ENCODE measurements at regions not wholly inside any gene's neighbourhood (a gene's known extent, or its start where the extent isn't known, plus 50 kb on each side); places are given as distances from the start of the nearest gene placed in this dataset.
"Not testable (repeated sequence)": the region's sequence is repeated elsewhere in the genome, so short reads cannot be mapped to it uniquely, and the experiment has no call there.

DNA sequence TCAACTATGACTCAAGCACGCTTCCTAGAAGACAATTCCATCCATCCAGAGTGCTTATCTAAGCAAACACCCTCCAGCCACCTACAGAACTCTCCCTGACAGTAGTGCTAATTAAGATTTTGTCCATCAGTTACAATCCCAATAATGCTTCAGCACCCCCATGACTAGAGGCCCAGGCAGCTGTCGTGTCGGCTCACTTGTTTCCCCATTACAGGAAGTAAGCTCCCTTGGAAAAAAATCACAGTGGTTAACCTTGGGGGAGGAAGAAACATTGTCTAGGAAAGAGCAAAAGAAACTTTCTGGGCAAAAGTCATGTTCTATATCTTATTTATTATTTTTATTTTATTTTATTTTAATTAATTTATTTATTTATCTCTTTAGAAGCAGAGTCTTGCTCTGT is 108.8 kb upstream of the LPAR1 start:
- DNase-seq, result no peak

DNA sequence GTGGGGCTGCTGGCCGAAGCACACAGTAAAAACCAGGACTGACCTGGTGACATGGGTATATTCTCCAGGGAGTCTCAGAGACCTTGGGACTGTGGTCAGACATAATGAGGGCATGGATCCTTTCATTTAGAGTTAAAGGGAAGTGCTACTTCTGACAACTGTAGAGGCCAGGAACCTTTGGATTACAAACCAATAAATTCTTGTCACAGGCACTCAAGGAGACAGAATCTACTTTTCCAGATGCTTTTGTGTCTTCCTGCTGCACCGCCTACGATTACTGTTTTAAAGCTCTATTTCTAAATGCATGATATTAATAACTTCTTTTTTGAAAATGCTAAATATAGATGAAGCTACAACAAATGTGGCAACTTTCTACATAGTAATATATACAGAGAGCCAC is 106.5 kb upstream of the LPAR1 start:
- no peak for DNase-seq

- DNase-seq, result no peak
These were observed 97.9 kb upstream of the LPAR1 start for GRCh38 chr9:111136180-111136579.

DNA sequence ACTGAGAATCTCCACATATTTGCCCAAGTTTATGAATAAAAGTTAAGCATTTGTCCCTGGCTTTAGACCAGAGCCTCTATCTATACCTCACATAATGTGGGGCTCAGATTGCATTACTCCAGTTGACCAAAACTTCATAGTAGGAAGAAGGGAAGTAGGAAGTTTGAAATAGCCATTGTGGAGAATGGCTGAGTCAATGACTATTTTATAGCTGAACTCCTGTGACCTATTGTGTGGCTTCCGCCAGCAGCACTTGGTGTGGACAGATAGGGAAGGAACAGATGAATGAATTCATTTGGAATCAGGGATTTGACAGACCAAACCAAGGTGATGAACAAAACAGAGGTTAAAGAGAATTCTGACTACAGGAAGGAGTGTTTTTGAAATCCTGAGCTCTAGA is 92.9 kb upstream of the LPAR1 start:
- DNase-seq, result no peak

DNA sequence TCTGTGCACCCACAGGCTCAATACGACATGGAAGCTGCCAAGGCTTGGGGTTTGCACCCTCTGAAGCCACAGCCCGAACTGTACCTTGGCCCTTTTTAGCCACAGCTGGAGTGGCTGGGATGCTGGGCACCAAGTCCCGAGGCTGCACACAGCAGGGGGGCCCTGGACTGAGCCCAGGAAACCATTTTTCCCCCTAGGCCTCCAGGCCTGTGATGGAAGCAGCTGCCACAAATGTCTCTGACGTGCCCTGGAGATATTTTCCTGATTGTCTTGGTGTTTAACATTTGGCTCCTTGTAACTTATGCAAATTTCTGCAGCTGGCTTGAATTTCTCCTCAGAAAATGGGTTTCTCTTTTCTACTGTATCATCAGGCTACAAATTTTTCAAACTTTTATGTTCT is 82.3 kb upstream of the LPAR1 start:
- DNase-seq, result no peak

GRCh38 chr9:111118256-111118948 is 80.1 kb upstream of the LPAR1 start:
- DNase-seq, result peak; percentile 28

DNA sequence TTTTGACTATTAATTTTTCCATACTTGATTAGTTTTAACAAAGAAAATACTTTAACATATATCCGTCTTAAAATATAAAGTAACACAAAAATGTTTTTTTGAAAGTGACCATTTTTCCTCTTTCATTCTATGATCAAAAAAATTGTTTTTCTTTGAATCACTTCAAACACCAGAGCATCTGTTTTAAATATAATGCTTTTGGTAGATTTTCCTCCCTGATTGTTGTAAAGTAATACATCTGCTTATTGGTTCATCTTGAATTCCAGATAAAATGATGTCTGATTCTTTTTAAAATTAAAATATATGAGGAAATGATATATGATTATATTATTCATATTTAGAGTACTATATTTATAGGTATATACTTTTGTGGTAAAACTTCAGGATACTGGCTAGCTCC is 76.2 kb upstream of the LPAR1 start:
- no peak for DNase-seq

DNA sequence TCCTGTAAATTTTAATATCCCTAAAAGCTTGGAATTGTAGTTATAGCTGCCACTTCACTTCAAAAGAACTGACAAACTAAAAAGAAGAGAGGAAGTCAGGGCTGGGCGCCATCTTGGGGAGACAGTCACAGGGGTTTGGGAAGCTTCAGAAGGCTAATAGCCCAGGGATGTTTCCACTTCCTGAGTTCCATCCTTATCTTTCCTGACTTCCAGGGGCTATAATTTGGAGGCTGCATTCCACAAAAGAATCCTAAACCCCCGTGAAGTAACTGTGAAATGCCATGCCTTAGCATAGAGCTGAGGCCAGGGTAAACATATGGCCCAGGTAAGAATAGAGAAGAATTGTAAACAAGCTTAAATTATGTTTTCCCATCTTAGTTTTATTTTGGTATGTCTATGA is 75.4 kb upstream of the LPAR1 start:
- DNase-seq, result no peak

DNA sequence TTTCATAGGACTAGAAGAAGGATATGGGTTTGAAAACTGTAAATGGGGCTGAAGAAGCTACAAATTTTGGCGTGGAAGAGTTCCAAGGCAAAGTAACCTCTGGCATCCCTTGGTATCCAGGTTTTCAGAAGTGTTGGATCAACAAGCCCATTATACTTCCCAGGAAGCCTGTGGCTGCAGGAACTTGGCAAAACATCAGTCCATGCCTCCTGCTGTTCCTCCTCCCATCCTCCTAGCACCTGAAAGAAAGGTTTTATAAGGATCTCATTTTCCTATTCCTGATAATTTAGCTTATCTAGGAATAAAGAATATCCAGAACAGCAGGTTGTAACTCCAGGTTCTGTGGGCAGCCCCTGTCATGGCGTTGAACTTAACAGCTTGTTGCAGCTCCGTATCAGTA is 72.5 kb upstream of the LPAR1 start:
- no peak for DNase-seq

DNA sequence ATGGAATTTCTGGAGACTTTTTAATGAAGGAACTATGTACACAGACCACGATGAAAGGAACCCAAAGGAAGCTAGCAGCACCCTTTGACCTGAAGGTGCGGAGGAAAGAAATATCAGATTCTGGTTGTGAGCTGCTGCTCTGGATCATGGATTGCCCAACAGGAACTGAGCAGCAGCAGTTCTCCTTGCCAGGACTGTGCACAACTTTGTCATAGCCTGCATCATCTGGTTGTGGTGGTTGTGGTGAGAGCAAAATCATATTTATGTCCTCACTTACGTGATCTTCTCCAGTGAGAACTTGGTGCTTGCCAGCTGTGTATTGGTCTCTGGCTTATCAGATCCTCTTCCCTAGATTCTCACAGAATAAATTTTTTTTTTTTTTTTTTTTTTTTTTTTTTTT is 70.7 kb upstream of the LPAR1 start:
- no peak for DNase-seq

DNA sequence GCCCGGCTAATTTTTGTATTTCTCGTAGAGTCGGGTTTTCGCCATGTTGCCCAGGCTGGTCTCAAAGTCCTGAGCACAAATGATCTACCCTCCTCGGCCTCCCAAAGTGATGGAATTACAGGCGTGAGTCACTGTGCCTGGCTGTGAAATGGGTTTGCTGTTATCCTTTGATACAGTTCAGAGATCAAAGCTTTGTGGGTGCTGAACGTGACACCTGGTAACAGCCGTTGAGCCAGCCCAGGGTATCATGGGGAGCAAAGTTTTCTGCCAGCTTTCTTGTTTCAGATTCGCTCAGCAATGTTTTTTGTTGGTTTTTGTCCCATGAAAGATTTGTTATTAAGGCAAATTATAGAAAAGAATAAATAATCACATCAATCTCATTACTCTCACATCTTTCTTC is 68.9 kb upstream of the LPAR1 start:
- DNase-seq, result no peak

DNA sequence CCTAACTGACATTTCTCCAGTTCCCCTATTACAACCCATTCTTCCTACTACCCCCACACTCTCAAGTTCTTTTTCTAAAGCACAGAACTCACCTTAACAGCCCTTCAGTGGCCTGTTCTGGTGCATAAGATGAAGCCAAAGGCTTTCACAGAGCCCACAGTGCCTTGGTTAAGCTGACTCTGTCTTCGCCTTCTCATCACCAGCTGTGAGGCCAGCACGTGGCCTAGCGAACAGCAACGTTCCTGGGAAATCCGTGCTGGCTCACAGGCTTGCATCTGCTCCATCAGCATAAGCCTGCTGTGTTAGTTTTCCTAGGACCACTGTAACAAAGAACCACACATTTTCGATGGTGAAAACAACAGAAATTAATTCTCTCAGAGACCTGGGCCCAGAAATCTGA is 67.9 kb upstream of the LPAR1 start:
- no peak for DNase-seq

- no peak for DNase-seq
These were observed 64.7 kb upstream of the LPAR1 start for GRCh38 chr9:111102793-111103464.

GRCh38 chr9:111099199-111100008 is 61.1 kb upstream of the LPAR1 start:
- DNase-seq, result peak; percentile 67

DNA sequence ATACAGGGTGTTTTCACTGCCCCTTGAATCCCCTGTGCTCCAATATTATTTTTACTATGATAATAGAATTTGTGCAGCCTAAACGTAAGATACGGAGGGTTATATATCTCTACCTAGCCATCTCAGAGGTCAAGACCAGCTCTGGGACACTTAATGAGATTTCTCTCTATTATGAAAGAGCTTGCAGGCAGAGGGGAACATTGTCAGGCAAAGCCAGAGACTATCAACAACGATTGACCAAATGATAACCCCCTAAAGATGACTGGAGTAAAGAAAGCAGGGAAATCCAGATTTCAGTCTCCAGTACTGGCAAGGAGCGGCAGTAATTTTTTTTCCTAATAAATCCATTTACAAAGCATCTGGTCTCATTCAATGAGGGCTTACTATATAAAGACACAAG is 59.8 kb upstream of the LPAR1 start:
- no peak for DNase-seq

DNA sequence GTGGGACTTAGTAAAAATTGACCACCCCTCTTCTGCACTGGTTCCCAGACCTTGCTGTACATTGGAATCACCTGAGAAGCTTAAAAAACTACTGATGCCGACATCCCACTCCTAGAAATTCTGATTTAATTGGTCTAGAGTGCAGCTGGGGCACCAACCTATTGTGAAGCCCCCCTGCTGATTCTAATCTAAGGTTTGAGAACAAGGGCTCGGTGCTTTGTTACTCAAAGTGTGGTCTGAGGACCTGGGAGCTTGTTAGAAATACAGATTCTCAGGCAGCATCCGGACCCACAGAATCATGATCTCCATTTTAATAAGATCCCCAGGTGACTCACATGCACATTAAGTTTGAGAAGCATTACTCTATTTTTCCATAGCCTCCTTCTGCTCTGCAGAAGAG is 57.8 kb upstream of the LPAR1 start:
- DNase-seq, result no peak

- no peak for DNase-seq
These were observed 57.2 kb upstream of the LPAR1 start for GRCh38 chr9:111095441-111095840.

DNA sequence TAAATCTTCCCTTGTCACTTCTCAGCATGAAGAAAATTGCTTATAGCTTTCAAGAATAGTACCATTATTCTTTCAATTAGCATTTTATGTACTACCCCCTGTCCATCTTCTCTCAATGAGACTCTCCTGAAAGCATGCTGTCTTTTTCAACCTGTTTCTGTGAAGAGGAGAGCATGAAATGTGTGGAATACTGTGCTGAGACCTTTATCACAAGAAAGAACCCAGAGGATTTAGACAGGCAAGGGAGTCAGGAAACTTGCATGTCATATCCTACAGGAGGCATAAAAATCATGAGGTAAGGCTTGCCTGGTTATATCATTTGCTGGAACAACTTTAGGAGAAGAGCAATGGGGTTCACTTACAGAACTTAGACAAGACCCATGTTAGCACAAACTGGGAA is 56.7 kb upstream of the LPAR1 start:
- DNase-seq, result no peak

GRCh38 chr9:111094433-111094924 is 56.2 kb upstream of the LPAR1 start:
- DNase-seq, result no peak

- DNase-seq, result not testable (repeated sequence)
These were observed 53.9 kb upstream of the LPAR1 start for GRCh38 chr9:111092167-111092566.
